Vagina (tissue), 2 donors: ENCODE measurements at regions not wholly inside any gene's neighbourhood (a gene's known extent, or its start where the extent isn't known, plus 50 kb on each side); places are given as distances from the start of the nearest gene placed in this dataset.

Experiments
- DNase-seq, 2 donors: peaks; one replicate each; pipeline ENCODE4 v3.0.0-alpha.2; 2017; ENCODE audit errors: extremely low spot score in 2 of 2
- H3K27ac ChIP-seq: fragments of 200-600 bp; sonication (generic); one replicate; pipeline ENCODE4 v1.5.1; 2019
- H3K27me3 ChIP-seq: fragments of 200-600 bp; sonication (generic); one replicate; pipeline ENCODE4 v1.5.1; 2019
- H3K36me3 ChIP-seq, 2 donors: fragments of 200-600 bp; sonication (generic); one replicate each; pipeline ENCODE4 v1.5.1; 2017 to 2019
- H3K4me1 ChIP-seq: fragments of 200-600 bp; sonication (generic); one replicate; pipeline ENCODE4 v1.5.1; 2019
- H3K4me3 ChIP-seq, 2 donors: fragments of 200-600 bp; sonication (generic); 1 replicate in 1 of 2; 2 replicates in 1 of 2; pipeline ENCODE4 v1.5.1; 2016 to 2019
- H3K9me3 ChIP-seq: fragments of 200-600 bp; sonication (generic); one replicate; pipeline ENCODE4 v1.5.1; 2019
- CTCF ChIP-seq, 3 experiments: fragments of 450-650 bp in 2 of 3; fragments of 200-600 bp in 1 of 3; sonication (generic) in 1 of 3; IDR thresholded peaks; one replicate each; pipeline ENCODE4 v1.5.1; 2017 to 2019; ENCODE audit warnings: antibody characterized with exemption in 3 of 3, mild to moderate bottlenecking in 2 of 3, moderate library complexity in 2 of 3
- POLR2A ChIP-seq, 2 donors: fragments of 450-650 bp; IDR thresholded peaks; one replicate each; pipeline ENCODE4 v1.6.1; 2017; ENCODE audit warnings: antibody characterized with exemption in 2 of 2, mild to moderate bottlenecking in 2 of 2, moderate library complexity in 2 of 2
- POLR2AphosphoS5 ChIP-seq, 2 donors: sonication (generic); formaldehyde crosslinking; IDR thresholded peaks; one replicate each; pipeline ENCODE4 v1.9.0; 2017; ENCODE audit warnings: antibody characterized with exemption in 2 of 2, mild to moderate bottlenecking in 2 of 2, low read depth in 1 of 2; ENCODE audit not compliant: insufficient read depth in 1 of 2
- intact Hi-C: fragments of 100-400 bp; cut with DNase I; formaldehyde crosslinking; loops from one replicate; pipeline ENCODE4 v1.15.1; 2023

- H3K27ac ChIP-seq = no peak overlapping the region
- no peaks in the 10 kb centered on the region for H3K27me3 ChIP-seq
- H3K9me3 ChIP-seq = no peaks in the 10 kb centered on the region
- H3K4me1 ChIP-seq = peaks cover 33% of the 10 kb centered on the region
- H3K4me3 ChIP-seq = no peak overlapping the region
- no peak for DNase-seq
- no peak for TF ChIP-seq CTCF (IDR thresholded peaks at IDR 0.05)
- no peak for TF ChIP-seq POLR2AphosphoS5 (IDR thresholded peaks at IDR 0.05; ENCODE audit: insufficient read depth in 1 of 2, low read depth in 1 of 2)
- no peak for TF ChIP-seq POLR2A (IDR thresholded peaks at IDR 0.05)
- H3K36me3 ChIP-seq = no peaks in the 10 kb centered on the region
- intact Hi-C loops = no loop called here
These were observed 422.7 kb upstream of the GRAMD2B start for GRCh38 chr5:126000507-126000906.

GRCh38 chr5:126002222-126002897 is 420.8 kb upstream of the GRAMD2B start:
- no peak overlapping the region for H3K4me3 ChIP-seq
- peaks cover 33% of the 10 kb centered on the region for H3K4me1 ChIP-seq
- no peaks in the 10 kb centered on the region for H3K9me3 ChIP-seq
- intact Hi-C loops = no loop called here
- peak overlapping the region; percentile 22 for H3K27ac ChIP-seq
- TF ChIP-seq POLR2A (IDR thresholded peaks at IDR 0.05) (no peak), POLR2AphosphoS5 (IDR thresholded peaks at IDR 0.05; ENCODE audit: insufficient read depth in 1 of 2, low read depth in 1 of 2) (peak in 1 of 2 donors; percentile 69)
- DNase-seq = no peak
- no peaks in the 10 kb centered on the region for H3K36me3 ChIP-seq
- no peaks in the 10 kb centered on the region for H3K27me3 ChIP-seq

GRCh38 chr5:126003309-126003708 is 419.9 kb upstream of the GRAMD2B start:
- peaks cover 33% of the 10 kb centered on the region for H3K4me1 ChIP-seq
- H3K4me3 ChIP-seq = no peak overlapping the region
- no peaks in the 10 kb centered on the region for H3K36me3 ChIP-seq
- TF ChIP-seq POLR2A (IDR thresholded peaks at IDR 0.05) (no peak), CTCF (IDR thresholded peaks at IDR 0.05) (no peak), POLR2AphosphoS5 (IDR thresholded peaks at IDR 0.05; ENCODE audit: insufficient read depth in 1 of 2, low read depth in 1 of 2) (no peak)
- intact Hi-C loops = no loop called here
- no peaks in the 10 kb centered on the region for H3K27me3 ChIP-seq
- H3K27ac ChIP-seq = peak overlapping the region; percentile 22
- DNase-seq = no peak
- no peaks in the 10 kb centered on the region for H3K9me3 ChIP-seq

GRCh38 chr5:126004636-126005035 is 418.6 kb upstream of the GRAMD2B start:
- H3K4me1 ChIP-seq = peaks cover 33% of the 10 kb centered on the region
- no peak overlapping the region for H3K27ac ChIP-seq
- no peaks in the 10 kb centered on the region for H3K36me3 ChIP-seq
- intact Hi-C loops = no loop called here
- no peak for TF ChIP-seq POLR2AphosphoS5 (IDR thresholded peaks at IDR 0.05; ENCODE audit: insufficient read depth in 1 of 2, low read depth in 1 of 2)
- TF ChIP-seq CTCF (IDR thresholded peaks at IDR 0.05) = no peak
- no peak for TF ChIP-seq POLR2A (IDR thresholded peaks at IDR 0.05)
- H3K4me3 ChIP-seq = no peak overlapping the region
- H3K9me3 ChIP-seq = no peaks in the 10 kb centered on the region
- DNase-seq = no peak
- no peaks in the 10 kb centered on the region for H3K27me3 ChIP-seq

GRCh38 chr5:126007841-126008240 is 415.4 kb upstream of the GRAMD2B start:
- Histone ChIP-seq H3K27me3 (no peaks in the 10 kb centered on the region), H3K4me3 (no peak overlapping the region), H3K27ac (no peak overlapping the region), H3K36me3 (no peaks in the 10 kb centered on the region), H3K9me3 (no peaks in the 10 kb centered on the region), H3K4me1 (peaks cover 22% of the 10 kb centered on the region)
- no peak for DNase-seq
- no peak for TF ChIP-seq POLR2A (IDR thresholded peaks at IDR 0.05)
- no peak for TF ChIP-seq CTCF (IDR thresholded peaks at IDR 0.05)
- TF ChIP-seq POLR2AphosphoS5 (IDR thresholded peaks at IDR 0.05; ENCODE audit: insufficient read depth in 1 of 2, low read depth in 1 of 2) = no peak
- intact Hi-C loops = no loop called here
